PC-3 (cell line): ENCODE measurements at regions not wholly inside any gene's neighbourhood (a gene's known extent, or its start where the extent isn't known, plus 50 kb on each side); places are given as distances from the start of the nearest gene placed in this dataset.

Source experiments
- CTCF ChIP-seq: fragments of 300-600 bp; sonication (generic); conservative IDR thresholded peaks from 2 replicates; pipeline ENCODE4 v1.5.1; 2017; ENCODE audit warnings: antibody characterized with exemption, low read depth, mild to moderate bottlenecking, low read length
- EZH2 ChIP-seq: fragments of 300-600 bp; sonication (generic); IDR thresholded peaks from one replicate; pipeline ENCODE4 v1.6.1; 2017; ENCODE audit warnings: antibody characterized with exemption, mild to moderate bottlenecking, low read length; ENCODE audit not compliant: unreplicated experiment
- EZH2phosphoT487 ChIP-seq: fragments of 300-600 bp; sonication (generic); IDR thresholded peaks from 2 replicates; pipeline ENCODE4 v1.6.1; 2018; ENCODE audit warnings: mild to moderate bottlenecking, antibody characterized with exemption, low read length, borderline replicate concordance

- no peak for TF ChIP-seq CTCF
- TF ChIP-seq EZH2, result no peak
- TF ChIP-seq EZH2phosphoT487, result no peak
These were observed 673.1 kb upstream of the FSHR start for GRCh38 chr2:49827366-49827765.
